ENCODE measurements at regions not wholly inside any gene's neighbourhood (a gene's known extent, or its start where the extent isn't known, plus 50 kb on each side); places are given as distances from the start of the nearest gene placed in this dataset.
"Not testable (repeated sequence)": the region's sequence is repeated elsewhere in the genome, so short reads cannot be mapped to it uniquely, and the experiment has no call there.

DNA sequence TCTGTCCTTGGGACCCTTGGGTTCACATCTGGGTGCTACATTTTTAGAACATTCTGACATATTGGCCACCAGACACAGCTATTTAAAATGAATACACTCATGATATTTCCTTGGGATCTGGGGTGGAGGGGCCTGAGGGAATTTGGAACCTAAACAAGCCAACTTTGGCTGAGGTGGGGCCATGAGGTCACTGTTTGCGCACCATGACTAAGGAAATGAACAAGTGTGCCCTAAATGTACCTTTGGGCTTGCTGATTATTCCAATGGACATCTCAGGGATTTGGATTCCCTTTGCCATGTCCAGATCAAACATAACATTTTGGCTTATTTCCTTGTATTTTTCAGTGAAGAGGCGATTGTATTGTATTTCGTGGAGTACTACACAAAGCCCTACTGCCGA, 80.5 kb upstream of the SEC11C start:
- no peak for DNase-seq

DNA sequence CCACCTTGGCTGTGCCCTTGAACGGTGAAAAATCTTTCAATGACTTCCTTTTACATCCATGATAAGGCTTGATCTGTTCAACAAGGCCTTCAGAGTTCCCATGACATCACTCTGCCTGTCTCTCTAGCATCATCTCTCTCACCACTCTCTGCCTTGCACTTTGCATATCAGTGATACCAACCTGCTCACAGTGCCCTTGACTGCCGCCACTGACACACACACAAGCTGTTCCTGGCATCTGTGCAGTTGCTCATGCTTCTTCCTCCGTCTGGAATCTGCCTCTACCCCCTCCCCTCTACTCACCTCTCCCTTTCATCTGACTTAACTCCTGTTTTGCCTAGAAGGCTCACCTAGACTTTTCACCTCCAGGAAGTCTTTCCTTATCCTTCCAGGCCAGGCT, 79.1 kb upstream of the SEC11C start:
- DNase-seq, result no peak

- DNase-seq, result no peak
Observed at GRCh38 chr18:59061914-59062642, 77.6 kb upstream of the SEC11C start.

GRCh38 chr18:59062643-59063006, 77.1 kb upstream of the SEC11C start:
- no peak for DNase-seq

- no peak for DNase-seq
Observed at GRCh38 chr18:59063300-59063906, 76.3 kb upstream of the SEC11C start.

GRCh38 chr18:59063912-59064311, 75.8 kb upstream of the SEC11C start:
- no peak for DNase-seq

DNA sequence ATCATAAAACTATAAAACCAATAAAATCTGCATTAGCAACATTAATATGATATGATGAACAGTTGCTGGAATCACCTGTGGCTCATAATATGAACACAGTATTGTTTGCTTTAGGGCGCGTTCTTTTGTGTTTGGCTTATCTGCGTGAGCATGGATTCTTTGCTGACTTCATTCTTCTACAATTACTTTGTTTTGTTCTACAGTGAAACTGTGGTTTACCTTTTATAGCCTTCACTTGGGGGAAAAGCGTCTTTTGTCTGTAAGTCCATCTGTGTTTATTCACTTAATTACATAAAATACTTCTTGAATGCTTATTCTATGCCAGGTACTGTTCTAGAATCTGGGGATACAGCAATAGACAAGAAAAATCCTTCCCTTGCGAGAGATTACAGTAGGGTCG, 74.0 kb upstream of the SEC11C start:
- DNase-seq, result no peak

- no peak for DNase-seq
Observed at GRCh38 chr18:59067873-59068272, 71.8 kb upstream of the SEC11C start.

DNA sequence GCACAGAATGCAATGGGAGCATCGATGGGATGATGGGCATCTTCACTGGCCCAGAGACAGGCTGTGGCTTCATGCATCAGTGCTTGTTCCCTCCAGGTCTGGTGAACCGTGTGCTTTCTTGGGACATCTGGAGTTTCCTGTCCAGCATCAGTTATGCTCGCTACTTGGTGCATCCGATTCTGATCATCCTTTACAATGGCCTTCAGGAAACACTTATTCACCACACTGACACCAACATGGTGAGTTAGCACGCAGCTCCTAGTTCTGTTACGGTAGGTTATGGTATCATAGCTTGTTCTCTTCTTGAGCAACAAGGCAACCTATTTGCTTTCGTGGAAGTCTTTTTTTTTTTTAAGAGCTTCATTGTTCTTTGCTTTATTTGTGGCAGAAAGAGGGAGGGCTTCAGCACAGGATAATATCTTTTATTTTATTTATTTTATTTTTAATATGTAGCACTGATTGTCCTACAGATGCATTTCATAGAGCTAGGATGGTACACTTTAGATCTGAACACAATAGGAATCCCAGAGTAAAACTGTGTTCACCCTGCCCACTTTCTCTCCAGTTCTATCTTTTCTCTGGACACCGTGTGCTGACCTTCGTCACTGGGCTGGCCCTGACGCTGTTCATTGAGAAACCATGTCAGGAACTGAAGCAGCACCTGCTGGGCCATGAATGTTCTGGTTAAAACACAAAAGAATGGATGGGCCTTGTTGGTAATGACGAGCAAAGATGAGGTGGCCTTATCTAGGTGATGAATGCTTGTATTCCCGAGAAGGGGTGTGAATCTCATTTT, 71.2 kb upstream of the SEC11C start:
- no peak for DNase-seq

DNA sequence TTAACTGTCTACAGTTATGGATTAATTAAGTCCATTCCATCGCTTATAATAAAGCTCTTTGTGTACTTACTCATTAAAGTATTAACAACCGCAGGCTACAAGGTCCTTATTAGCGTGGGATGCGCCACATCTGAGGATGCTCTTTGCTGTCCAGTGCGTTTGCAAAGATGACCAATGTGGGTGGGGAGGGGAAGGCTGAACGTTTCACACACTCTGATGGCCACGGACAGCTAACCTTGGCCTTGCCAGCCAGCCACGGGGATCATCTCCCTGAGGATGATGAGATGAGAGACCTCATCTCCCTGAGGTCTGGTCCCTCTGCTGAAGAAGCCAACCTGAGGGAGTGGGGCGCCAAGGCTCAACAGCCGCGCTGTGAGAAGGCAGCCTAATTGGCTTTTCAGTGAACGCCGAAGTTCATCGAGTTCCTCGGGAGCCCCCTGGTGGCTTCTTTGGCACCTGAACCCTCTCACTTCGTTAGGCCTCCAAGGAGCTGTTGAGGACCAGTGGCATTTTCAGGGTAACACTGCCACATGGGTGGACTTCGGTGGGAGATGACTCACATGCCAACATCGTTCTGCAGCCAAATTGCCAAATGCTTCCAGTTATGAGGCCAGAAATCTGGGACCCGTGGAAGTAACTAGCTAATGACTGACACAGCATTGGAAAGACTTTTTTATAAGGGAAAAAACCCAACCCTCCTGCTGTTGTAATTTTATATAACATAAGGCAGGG, 69.3 kb upstream of the SEC11C start:
- peak; percentile 68 to 79 for DNase-seq

- no peak for DNase-seq
Observed at GRCh38 chr18:59072727-59073421, 66.8 kb upstream of the SEC11C start.

DNA sequence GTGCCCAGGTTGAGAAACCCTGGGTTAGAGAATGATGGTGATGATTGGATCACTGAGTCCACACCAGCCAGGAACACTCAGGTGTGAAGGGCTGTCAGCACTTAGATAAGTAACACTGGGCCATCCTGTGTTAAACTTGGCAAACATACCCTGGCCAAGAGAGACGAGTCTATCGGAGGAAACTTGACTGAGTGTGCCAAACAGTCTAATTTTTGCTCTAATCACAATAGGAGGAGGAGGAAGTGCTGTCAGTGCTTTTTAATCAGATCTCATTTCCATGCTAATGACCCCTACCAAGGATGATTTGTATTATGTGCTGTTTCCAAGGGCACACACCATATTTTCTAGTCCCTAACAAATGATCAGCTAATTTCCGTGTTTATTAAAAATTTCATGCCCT, 63.8 kb upstream of the SEC11C start:
- DNase-seq, result no peak

- DNase-seq, result no peak
Observed at GRCh38 chr18:59079264-59079663, 60.4 kb upstream of the SEC11C start.

DNA sequence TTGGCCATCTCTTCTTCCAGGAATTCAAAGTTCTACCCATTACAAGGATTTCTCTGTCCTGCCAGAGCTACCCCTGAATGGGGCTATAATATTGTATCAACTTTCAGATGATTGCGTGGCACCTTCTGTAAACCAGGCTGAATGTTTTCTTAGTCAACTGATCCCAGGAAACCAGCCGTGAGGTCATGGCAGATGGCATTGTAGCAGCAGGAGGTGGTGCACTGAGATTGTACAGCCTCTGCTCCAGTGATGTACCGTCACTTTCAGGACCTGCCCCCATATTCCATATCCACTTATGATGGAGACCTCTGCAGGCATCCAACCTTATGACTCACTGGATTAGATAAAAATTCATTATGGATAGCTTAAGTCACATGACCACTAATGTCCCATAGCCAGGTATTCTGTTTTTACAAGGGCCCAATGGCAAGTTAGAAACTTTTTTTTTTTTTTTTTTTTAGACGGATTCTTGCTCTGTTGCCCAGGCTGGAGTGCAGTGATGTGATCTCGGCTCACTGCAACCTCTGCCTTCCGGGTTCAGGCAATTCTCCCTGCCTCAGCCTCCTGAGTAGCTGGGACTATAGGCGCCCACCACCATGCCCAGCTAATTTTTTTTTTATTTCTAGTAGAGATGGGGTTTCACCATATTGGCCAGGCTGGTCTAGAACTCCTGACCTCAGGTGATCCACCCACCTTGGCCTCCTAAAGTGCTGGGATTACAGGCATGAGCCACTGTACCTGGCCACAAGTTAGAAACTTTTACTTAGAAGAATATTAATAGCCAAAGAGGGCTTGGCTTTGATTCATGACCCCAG, 59.8 kb upstream of the SEC11C start:
- DNase-seq, result not testable (repeated sequence)

- DNase-seq, result no peak
Observed at GRCh38 chr18:59083136-59083818, 56.4 kb upstream of the SEC11C start.

GRCh38 chr18:59085126-59085794, 54.4 kb upstream of the SEC11C start:
- DNase-seq, result no peak

DNA sequence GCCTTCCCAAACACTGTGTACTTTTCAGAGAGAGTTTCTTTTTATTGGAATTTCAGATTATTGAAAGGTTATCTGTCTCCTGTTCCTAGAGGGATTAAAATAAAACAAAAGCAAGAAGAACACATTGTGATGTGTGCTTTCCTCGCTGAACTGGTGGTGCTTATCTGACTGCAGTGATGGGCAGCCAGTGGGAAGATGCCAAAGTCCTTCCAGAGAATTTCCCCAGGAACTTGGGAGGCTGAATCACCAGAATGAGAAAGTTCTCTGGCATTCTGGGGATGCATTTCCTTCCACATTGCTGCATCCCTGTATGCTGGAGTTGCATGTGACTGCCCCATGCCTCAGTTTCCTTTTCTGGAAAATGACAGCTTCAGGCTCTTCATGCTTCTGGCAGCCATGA, 53.9 kb upstream of the SEC11C start:
- no peak for DNase-seq

DNA sequence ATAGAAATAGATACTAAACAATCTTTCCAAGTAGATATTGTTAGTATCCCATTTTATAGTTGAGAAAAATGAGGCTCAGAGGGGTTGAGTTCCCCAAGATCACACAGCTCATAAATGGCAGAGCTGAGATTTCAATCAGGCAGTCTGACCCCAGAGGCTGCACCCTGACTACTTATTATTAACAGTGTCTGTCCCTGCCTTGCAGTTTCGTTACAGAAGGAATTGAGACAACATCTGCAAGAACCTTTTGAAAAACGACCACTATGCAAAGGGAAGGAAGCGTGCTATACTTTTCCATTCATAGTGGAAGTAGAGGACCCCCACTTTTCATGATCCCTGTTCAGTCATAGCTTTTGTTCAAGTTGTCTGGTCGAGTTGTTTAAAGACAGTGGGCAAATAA, 53.2 kb upstream of the SEC11C start:
- no peak for DNase-seq

GRCh38 chr18:59087391-59087790, 52.3 kb upstream of the SEC11C start:
- no peak for DNase-seq

Measured in activated CD4-positive, alpha-beta T cell treated with anti-CD3 and anti-CD28 coated beads for 4 hours (primary cell).